K562 (cell line): ENCODE measurements at regions not wholly inside any gene's neighbourhood (a gene's known extent, or its start where the extent isn't known, plus 50 kb on each side); places are given as distances from the start of the nearest gene placed in this dataset.

Experiments used
- ATF3 ChIP-seq, 2 experiments: fragments of 450-650 bp in 1 of 2; sonication (generic) in 1 of 2; formaldehyde crosslinking in 1 of 2; IDR thresholded peaks in 1 of 2; conservative IDR thresholded peaks in 1 of 2; 2 replicates each; pipeline versions ENCODE4 v1.6.1 to v1.8.1; 2016 to 2023; ENCODE audit warnings: mild to moderate bottlenecking in 2 of 2, moderate library complexity in 2 of 2, inconsistent platforms in 1 of 2, missing genetic modification reagents in 1 of 2
- GABPA ChIP-seq: fragments of 200-800 bp; sonication (Bioruptor generic); conservative IDR thresholded peaks from 2 replicates; pipeline ENCODE4 v1.6.1; 2016; ENCODE audit warnings: low read depth, missing genetic modification characterization, missing compliant biosample characterization
- HMBOX1 ChIP-seq: sonication (generic); IDR thresholded peaks from 2 replicates; pipeline ENCODE4 v1.6.1; 2016
- HNRNPK ChIP-seq: fragments of 200-400 bp; formaldehyde crosslinking; IDR thresholded peaks from one replicate; pipeline ENCODE4 v1.6.1; 2018; ENCODE audit warnings: mild to moderate bottlenecking, low read depth, low read length; ENCODE audit not compliant: poor library complexity, severe bottlenecking
- MEF2A ChIP-seq: IDR thresholded peaks from 2 replicates; pipeline ENCODE4 v1.6.1; 2011; ENCODE audit warnings: low read depth, mild to moderate bottlenecking, low read length, moderate library complexity; ENCODE audit not compliant: control insufficient read depth
- MGA ChIP-seq: fragments of 450-650 bp; IDR thresholded peaks from 2 replicates; pipeline ENCODE4 v1.6.1; 2016; ENCODE audit warnings: mild to moderate bottlenecking, moderate library complexity
- MLLT1 ChIP-seq, 2 experiments: fragments of 450-650 bp; IDR thresholded peaks; 2 replicates each; pipeline ENCODE4 v1.6.1; 2016
- NONO ChIP-seq, 2 experiments: fragments of 200-400 bp in 1 of 2; fragments of 450-650 bp in 1 of 2; formaldehyde crosslinking in 1 of 2; IDR thresholded peaks; 2 replicates each; pipeline ENCODE4 v1.6.1; 2017; ENCODE audit warnings: low read depth in 2 of 2, mild to moderate bottlenecking in 2 of 2, moderate library complexity in 2 of 2, low read length in 1 of 2
- PHB ChIP-seq: fragments of 250-450 bp; sonication (Bioruptor Pico); IDR thresholded peaks from 2 replicates; pipeline ENCODE4 v1.5.0; 2021
- PML ChIP-seq: IDR thresholded peaks from 2 replicates; pipeline ENCODE4 v1.6.1; 2012; ENCODE audit warnings: low read length, inconsistent platforms
- PYGO2 ChIP-seq: fragments of 450-650 bp; IDR thresholded peaks from 2 replicates; pipeline ENCODE4 v1.6.1; 2016; ENCODE audit warnings: mild to moderate bottlenecking, missing genetic modification characterization, moderate library complexity, missing compliant biosample characterization
- RFX1 ChIP-seq: fragments of 450-650 bp; IDR thresholded peaks from 2 replicates; pipeline ENCODE4 v1.6.1; 2016; ENCODE audit warnings: mild to moderate bottlenecking, moderate library complexity
- STAT5A ChIP-seq: IDR thresholded peaks from 2 replicates; pipeline ENCODE4 v1.6.1; 2012; ENCODE audit warnings: low read length, inconsistent platforms, borderline replicate concordance
- ZKSCAN1 ChIP-seq: fragments of 150-350 bp; IDR thresholded peaks from 2 replicates; pipeline ENCODE4 v1.6.1; 2016; ENCODE audit warnings: low read depth, low read length

DNA sequence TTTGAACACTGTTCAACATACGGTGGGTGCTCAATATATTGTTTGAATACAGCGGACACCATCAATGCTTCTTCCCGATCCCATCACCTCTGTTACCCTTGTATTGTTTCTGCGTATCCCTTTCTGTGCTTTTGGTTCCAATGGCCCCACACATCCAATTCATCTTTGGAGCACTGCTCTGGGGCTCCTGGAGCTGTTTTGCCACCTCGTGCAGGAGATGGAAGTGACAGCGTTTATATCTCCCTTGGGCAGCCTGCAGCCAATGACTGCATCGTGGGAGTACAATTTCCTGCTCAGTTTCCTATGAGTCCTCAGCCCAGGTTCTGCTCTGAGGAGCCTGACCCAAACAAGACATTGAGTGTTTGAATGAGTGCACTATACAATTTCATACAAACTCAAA is 50.2 kb upstream of the PIK3CG start (continued):
- TF ChIP-seq MGA: peak; percentile 79
- TF ChIP-seq PML: no peak; the same call in 1 of the 2 replicates
- no peak for TF ChIP-seq NONO (IDR thresholded peaks at IDR 0.05; ENCODE audit: low read depth in 2 of 2, low read length in 1 of 2)
- peak; percentile 73; the same call in 1 of the 2 replicates for TF ChIP-seq PHB (CRISPR knock-in tag)
- TF ChIP-seq ZKSCAN1: no peak
- no peak for TF ChIP-seq RFX1
- TF ChIP-seq HMBOX1: no peak
- TF ChIP-seq MEF2A: no peak
- no peak for TF ChIP-seq GABPA (tag)
- TF ChIP-seq HNRNPK: no peak
- peak in 1 of 2 experiments; percentile 59; a peak in 1 of 4 replicates for TF ChIP-seq MLLT1 (IDR thresholded peaks at IDR 0.05)
- no peak for TF ChIP-seq PYGO2
- TF ChIP-seq STAT5A: no peak
- no peak for TF ChIP-seq ATF3 (IDR thresholded peaks at IDR 0.05)
- 0 out of 2 replicates have a peak, but pooled peaks have one; percentile 28 for TF ChIP-seq ATF3 (CRISPR knock-in tag; conservative IDR thresholded peaks at IDR 0.05)
